SU-DHL-6 (cell line): ENCODE measurements at regions not wholly inside any gene's neighbourhood (a gene's known extent, or its start where the extent isn't known, plus 50 kb on each side); places are given as distances from the start of the nearest gene placed in this dataset.

Experiments used
- H2AFZ ChIP-seq: fragments of 200-600 bp; sonication (generic); 2 replicates; pipeline ENCODE4 v1.6.1; 2014; ENCODE audit warnings: low read depth, mild to moderate bottlenecking, moderate library complexity, mixed read lengths, antibody characterized with exemption, low read length; ENCODE audit not compliant: severe bottlenecking
- H3F3A ChIP-seq: fragments of 200-600 bp; shearing (Covaris generic); 2 replicates; pipeline ENCODE4 v1.6.0; 2016; ENCODE audit warnings: antibody characterized with exemption, mild to moderate bottlenecking; ENCODE audit not compliant: insufficient read depth
- H3K27ac ChIP-seq: fragments of 200-600 bp; sonication (generic); 2 replicates; pipeline ENCODE4 v1.5.1; 2016; ENCODE audit warnings: low read depth, mild to moderate bottlenecking, low read length, moderate library complexity, mixed read lengths
- H3K27me3 ChIP-seq: fragments of 200-600 bp; sonication (generic), shearing (Covaris generic); 2 replicates; pipeline ENCODE4 v1.6.0; 2014; ENCODE audit warnings: mild to moderate bottlenecking, low read length
- H3K36me3 ChIP-seq: fragments of 200-600 bp; sonication (generic); 2 replicates; pipeline ENCODE4 v1.6.1; 2014; ENCODE audit warnings: mild to moderate bottlenecking, low read length, mixed read lengths
- H3K4me2 ChIP-seq: fragments of 300-600, 200-600 bp; shearing (Covaris generic), sonication (generic); 2 replicates; pipeline ENCODE4 v1.6.0; 2014; ENCODE audit warnings: low read length, low read depth, mild to moderate bottlenecking; ENCODE audit not compliant: poor library complexity, severe bottlenecking
- H3K4me3 ChIP-seq: fragments of 200-600 bp; sonication (generic); 2 replicates; pipeline ENCODE4 v1.5.1; 2014; ENCODE audit warnings: antibody characterized with exemption, low read length, mild to moderate bottlenecking, mixed read lengths; ENCODE audit not compliant: insufficient read depth, poor library complexity, severe bottlenecking
- H3K79me2 ChIP-seq: fragments of 200-600 bp; sonication (generic); 2 replicates; pipeline ENCODE4 v1.6.1; 2014; ENCODE audit warnings: mild to moderate bottlenecking, low read length, moderate library complexity; ENCODE audit not compliant: insufficient read depth
- H3K9ac ChIP-seq: fragments of 200-600 bp; sonication (generic); 2 replicates; pipeline ENCODE4 v1.7.0; 2014; ENCODE audit warnings: mild to moderate bottlenecking, low read length
- H3K9me2 ChIP-seq: fragments of 200-600 bp; sonication (generic); replicated peaks from 2 replicates; pipeline ENCODE4 v1.6.1; 2014; ENCODE audit warnings: low read length; ENCODE audit not compliant: insufficient read depth
- H3K9me3 ChIP-seq: fragments of 200-600 bp; sonication (generic); 2 replicates; pipeline ENCODE4 v1.6.1; 2014; ENCODE audit warnings: low read length, mixed read lengths; ENCODE audit not compliant: insufficient read depth
- H4K20me1 ChIP-seq: fragments of 200-600 bp; sonication (generic); 2 replicates; pipeline ENCODE4 v1.6.1; 2014; ENCODE audit warnings: low read depth, mild to moderate bottlenecking, antibody characterized with exemption, low read length, moderate library complexity, mixed read lengths
- EZH2phosphoT487 ChIP-seq: fragments of 200-600 bp; sonication (generic), shearing (Covaris generic); conservative IDR thresholded peaks from 2 replicates; pipeline ENCODE4 v1.6.1; 2018; ENCODE audit warnings: mild to moderate bottlenecking, antibody characterized with exemption, low read length, moderate library complexity, mixed read lengths
- TF ChIP-seq, protein P1 (sequence below): fragments of 200-600 bp; sonication (generic); IDR thresholded peaks from one replicate; pipeline ENCODE4 v1.5.1; 2017; ENCODE audit warnings: antibody characterized with exemption, mild to moderate bottlenecking, low read length, moderate library complexity; ENCODE audit not compliant: insufficient read depth, poor library complexity, severe bottlenecking

DNA sequence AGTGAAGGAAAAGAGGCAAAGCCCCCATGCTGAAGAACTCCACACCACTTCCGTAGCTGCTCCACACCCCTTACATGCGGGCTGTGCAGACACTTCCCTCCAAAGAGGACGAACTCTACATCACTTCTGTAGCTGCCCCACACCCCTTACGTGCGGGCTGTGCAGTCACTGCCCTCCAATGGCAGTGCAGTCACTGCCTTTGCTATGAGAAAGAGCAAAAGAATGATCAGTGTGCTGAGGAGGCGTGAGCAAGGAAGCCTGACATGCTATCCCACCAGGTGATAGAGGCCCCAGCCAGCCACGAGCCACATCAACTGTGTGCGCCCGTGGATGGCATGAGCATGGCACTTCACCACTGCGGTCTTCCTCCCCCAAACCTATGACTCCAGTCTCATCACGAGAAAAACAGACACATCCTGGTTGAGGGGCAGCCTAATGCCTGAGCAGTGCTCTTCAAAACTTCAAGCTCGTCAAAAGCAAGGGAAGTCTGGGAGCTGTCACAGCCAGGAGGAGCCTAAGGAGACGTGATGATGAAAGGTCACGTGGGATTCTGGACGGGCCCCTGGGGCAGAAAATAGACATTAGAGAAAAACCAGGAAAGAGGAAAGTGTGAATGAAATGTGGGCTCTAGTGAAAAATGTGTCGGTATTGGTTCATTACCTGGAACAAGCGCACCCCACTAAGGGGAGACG, 60.8 kb upstream of the C14orf180 start:
- H3K36me3 ChIP-seq, result no peaks in the 10 kb centered on the region
- TF ChIP-seq, protein P1, sequence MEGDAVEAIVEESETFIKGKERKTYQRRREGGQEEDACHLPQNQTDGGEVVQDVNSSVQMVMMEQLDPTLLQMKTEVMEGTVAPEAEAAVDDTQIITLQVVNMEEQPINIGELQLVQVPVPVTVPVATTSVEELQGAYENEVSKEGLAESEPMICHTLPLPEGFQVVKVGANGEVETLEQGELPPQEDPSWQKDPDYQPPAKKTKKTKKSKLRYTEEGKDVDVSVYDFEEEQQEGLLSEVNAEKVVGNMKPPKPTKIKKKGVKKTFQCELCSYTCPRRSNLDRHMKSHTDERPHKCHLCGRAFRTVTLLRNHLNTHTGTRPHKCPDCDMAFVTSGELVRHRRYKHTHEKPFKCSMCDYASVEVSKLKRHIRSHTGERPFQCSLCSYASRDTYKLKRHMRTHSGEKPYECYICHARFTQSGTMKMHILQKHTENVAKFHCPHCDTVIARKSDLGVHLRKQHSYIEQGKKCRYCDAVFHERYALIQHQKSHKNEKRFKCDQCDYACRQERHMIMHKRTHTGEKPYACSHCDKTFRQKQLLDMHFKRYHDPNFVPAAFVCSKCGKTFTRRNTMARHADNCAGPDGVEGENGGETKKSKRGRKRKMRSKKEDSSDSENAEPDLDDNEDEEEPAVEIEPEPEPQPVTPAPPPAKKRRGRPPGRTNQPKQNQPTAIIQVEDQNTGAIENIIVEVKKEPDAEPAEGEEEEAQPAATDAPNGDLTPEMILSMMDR, result no peak
- no peak for TF ChIP-seq EZH2phosphoT487
- H3K4me3 ChIP-seq, result no peak overlapping the region
- H2AFZ ChIP-seq, result no peak overlapping the region
- no peak overlapping the region for H3K4me2 ChIP-seq
- no peaks in the 10 kb centered on the region for H3K9me3 ChIP-seq
- no peaks in the 10 kb centered on the region for H4K20me1 ChIP-seq
- no peaks in the 10 kb centered on the region for H3F3A ChIP-seq
- H3K79me2 ChIP-seq, result no peaks in the 10 kb centered on the region
- no peaks in the 10 kb centered on the region for H3K9me2 ChIP-seq
- H3K27me3 ChIP-seq, result no peaks in the 10 kb centered on the region
- H3K27ac ChIP-seq, result no peak overlapping the region
- no peak overlapping the region for H3K9ac ChIP-seq

DNA sequence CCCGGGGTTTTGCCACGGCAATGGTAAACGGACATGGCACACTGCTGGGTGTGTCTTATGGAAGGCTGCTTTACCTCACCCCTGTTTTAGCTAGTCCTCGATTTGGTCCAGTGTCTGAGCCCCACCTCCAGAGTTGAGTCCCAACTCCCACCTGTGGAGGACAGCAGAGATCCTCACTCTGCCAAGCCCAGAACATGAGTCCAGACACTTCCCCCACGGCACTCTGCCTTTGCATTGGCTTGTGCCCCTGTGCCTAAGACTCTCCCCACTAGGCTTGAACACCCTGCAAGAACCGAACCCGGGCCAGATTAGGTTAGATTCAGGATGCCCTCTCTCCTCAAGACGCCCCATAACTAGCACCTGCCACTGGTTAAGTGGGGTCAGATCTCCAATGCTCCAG, 59.8 kb upstream of the C14orf180 start:
- no peak overlapping the region for H3K27ac ChIP-seq
- H3F3A ChIP-seq, result no peaks in the 10 kb centered on the region
- H4K20me1 ChIP-seq, result no peaks in the 10 kb centered on the region
- no peaks in the 10 kb centered on the region for H3K9me2 ChIP-seq
- no peak overlapping the region for H3K4me3 ChIP-seq
- no peaks in the 10 kb centered on the region for H3K36me3 ChIP-seq
- H3K27me3 ChIP-seq, result no peaks in the 10 kb centered on the region
- H3K4me2 ChIP-seq, result no peak overlapping the region
- no peaks in the 10 kb centered on the region for H3K79me2 ChIP-seq
- no peak overlapping the region for H3K9ac ChIP-seq
- TF ChIP-seq EZH2phosphoT487, result no peak
- TF ChIP-seq, protein P1, result no peak
- no peak overlapping the region for H2AFZ ChIP-seq
- no peaks in the 10 kb centered on the region for H3K9me3 ChIP-seq

DNA sequence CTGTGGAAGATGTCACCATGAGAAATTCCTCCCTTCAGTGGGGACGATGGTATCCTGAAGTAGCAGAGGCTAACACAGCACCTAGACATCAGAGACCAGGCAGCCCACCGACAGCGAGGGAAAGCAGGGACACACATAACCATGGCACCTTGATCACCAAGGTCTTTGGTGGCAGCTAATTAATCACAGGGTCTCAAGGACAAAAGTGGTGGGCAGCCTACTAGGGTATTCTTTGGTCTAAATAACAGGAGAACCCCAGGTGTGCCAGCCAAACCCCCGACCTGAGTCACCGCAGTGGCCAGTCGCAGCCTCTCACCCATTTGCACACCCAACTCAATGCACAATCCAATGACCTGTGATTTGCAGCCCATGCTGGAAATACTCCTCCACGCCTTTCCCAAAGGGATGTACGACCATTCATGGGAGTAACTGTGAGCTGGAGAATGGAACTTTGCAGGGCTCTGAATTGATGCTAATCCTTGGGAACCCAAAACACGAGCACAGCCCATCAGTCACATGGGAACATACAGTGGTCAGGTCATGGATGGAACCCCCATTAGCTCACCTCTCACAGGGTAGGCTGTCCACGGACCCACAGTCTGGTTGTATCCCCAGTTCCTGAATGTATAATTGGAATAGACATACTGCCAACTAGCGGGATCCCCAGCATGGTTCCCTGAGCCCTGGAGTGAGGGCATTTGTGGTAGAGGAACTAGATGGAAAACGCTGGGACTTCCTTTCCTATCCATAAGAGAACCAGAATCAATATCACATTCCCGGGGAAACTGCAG, 58.7 kb upstream of the C14orf180 start:
- Histone ChIP-seq H3K9me2 (no peaks in the 10 kb centered on the region), H3K9me3 (no peaks in the 10 kb centered on the region), H3K4me2 (no peak overlapping the region), H4K20me1 (no peaks in the 10 kb centered on the region), H3K27ac (no peak overlapping the region), H2AFZ (no peak overlapping the region), H3K4me3 (no peak overlapping the region), H3K9ac (no peak overlapping the region), H3K36me3 (no peaks in the 10 kb centered on the region), H3F3A (no peaks in the 10 kb centered on the region), H3K27me3 (no peaks in the 10 kb centered on the region), H3K79me2 (no peaks in the 10 kb centered on the region)
- no peak for TF ChIP-seq EZH2phosphoT487
- TF ChIP-seq, protein P1, result no peak
